ENCODE measurements at regions not wholly inside any gene's neighbourhood (a gene's known extent, or its start where the extent isn't known, plus 50 kb on each side); places are given as distances from the start of the nearest gene placed in this dataset.

- peak overlapping the region; percentile 67 for H3K27ac Mint-ChIP-seq
- intact Hi-C loops (cut with DNase I, micrococcal nuclease), result loop anchor here in 1 of 2 experiments (10.0 kb wide), 1 partner anchor 102 kb away; no protein-coding TSS in a partner anchor
These were observed 838.6 kb downstream of the GATA3 start for GRCh38 chr10:8893102-8893501.

DNA sequence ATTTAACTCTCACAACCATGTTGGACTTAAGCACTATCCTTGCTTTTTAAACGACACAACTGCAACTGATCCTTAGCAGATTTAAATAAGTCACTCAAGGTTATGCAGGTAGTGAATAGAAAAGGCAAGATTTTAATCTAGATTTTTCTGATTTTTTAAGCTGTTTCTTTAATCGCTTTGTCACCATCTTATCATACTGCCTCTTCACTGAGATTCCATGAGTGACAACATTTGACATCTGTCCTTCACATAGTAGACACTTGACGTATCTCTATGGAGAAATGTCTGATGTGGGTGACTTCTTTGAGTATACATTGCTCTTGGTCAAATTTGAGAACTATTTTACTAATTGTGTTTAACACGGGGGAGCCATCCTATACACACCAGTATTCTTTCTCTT lies 839.7 kb downstream of the GATA3 start:
- no peak for TF ChIP-seq CTCF (IDR thresholded peaks at IDR 0.05)
- ChIA-PET CTCF (no interaction called here), POLR2A (no interaction called here)
- intact Hi-C loops (cut with DNase I, micrococcal nuclease), result loop anchor here in 1 of 2 experiments (10.0 kb wide), 1 partner anchor 101 kb away; no protein-coding TSS in a partner anchor
- DNase-seq (no peak), ATAC-seq (ENCODE audit: poor library complexity) (no peak)
- no peak overlapping the region for H3K27ac Mint-ChIP-seq
- Histone ChIP-seq H3K36me3 (ENCODE audit: insufficient read depth, low read length) (no peaks in the 10 kb centered on the region), H3K27ac (ENCODE audit: low read depth in 1 of 2, low read length in 2 of 2) (no peak overlapping the region), H3K9me3 (ENCODE audit: control insufficient read depth in 1 of 2, insufficient read depth in 1 of 2, low read length in 2 of 2) (no peaks in the 10 kb centered on the region), H3K27me3 (ENCODE audit: control insufficient read depth in 1 of 2, insufficient read depth in 2 of 2, low read length in 2 of 2) (no peaks in the 10 kb centered on the region), H3K4me1 (ENCODE audit: insufficient read depth, low read length) (peaks cover 4% of the 10 kb centered on the region), H3K4me3 (ENCODE audit: low read length) (no peak overlapping the region)
- H3K9me3 Mint-ChIP-seq, result no peaks in the 10 kb centered on the region
- no peak overlapping the region for H3K4me3 Mint-ChIP-seq
- H3K27me3 Mint-ChIP-seq, result no peaks in the 10 kb centered on the region
- no peaks in the 10 kb centered on the region for H3K36me3 Mint-ChIP-seq (ENCODE audit: low read depth)
- peaks cover 12% of the 10 kb centered on the region for H3K4me1 Mint-ChIP-seq (ENCODE audit: low read depth)

More at GRCh38 chr10:8893102-8893501, 838.6 kb downstream of the GATA3 start:
- Histone ChIP-seq H3K27ac (ENCODE audit: low read depth in 1 of 2, low read length in 2 of 2) (no peak overlapping the region), H3K9me3 (ENCODE audit: control insufficient read depth in 1 of 2, insufficient read depth in 1 of 2, low read length in 2 of 2) (no peaks in the 10 kb centered on the region), H3K4me3 (ENCODE audit: low read length) (no peak overlapping the region), H3K36me3 (ENCODE audit: insufficient read depth, low read length) (no peaks in the 10 kb centered on the region), H3K4me1 (ENCODE audit: insufficient read depth, low read length) (peaks cover 4% of the 10 kb centered on the region), H3K27me3 (ENCODE audit: control insufficient read depth in 1 of 2, insufficient read depth in 2 of 2, low read length in 2 of 2) (no peaks in the 10 kb centered on the region)
- CTCF ChIA-PET, result no interaction called here
- ATAC-seq (ENCODE audit: poor library complexity) (peak; percentile 58), DNase-seq (peak in 1 of 14 experiments; percentile 23)
- Mint-ChIP-seq H3K36me3 (ENCODE audit: low read depth) (no peaks in the 10 kb centered on the region), H3K4me3 (no peak overlapping the region), H3K4me1 (ENCODE audit: low read depth) (peaks cover 12% of the 10 kb centered on the region), H3K27me3 (no peaks in the 10 kb centered on the region), H3K9me3 (no peaks in the 10 kb centered on the region)
- POLR2A ChIA-PET, result interaction anchor here (0.7 kb wide), 1 partner anchor 128 kb away, joined by 3 read pairs; no protein-coding TSS in a partner anchor
- TF ChIP-seq CTCF (IDR thresholded peaks at IDR 0.05), result no peak

- H3K27me3 Mint-ChIP-seq, result no peaks in the 10 kb centered on the region
- peaks cover 11% of the 10 kb centered on the region for H3K4me1 Mint-ChIP-seq (ENCODE audit: low read depth)
- no peaks in the 10 kb centered on the region for H3K9me3 Mint-ChIP-seq
- no peak overlapping the region for H3K4me3 Mint-ChIP-seq
- no peaks in the 10 kb centered on the region for H3K36me3 Mint-ChIP-seq (ENCODE audit: low read depth)
- no peak overlapping the region for H3K27ac ChIP-seq (ENCODE audit: low read depth in 1 of 2, low read length in 2 of 2)
- DNase-seq (peak in 1 of 14 experiments; percentile 16), ATAC-seq (ENCODE audit: poor library complexity) (peak; percentile 36)
- peaks cover under 1% of the 10 kb centered on the region for H3K4me1 ChIP-seq (ENCODE audit: insufficient read depth, low read length)
- intact Hi-C loops (cut with DNase I, micrococcal nuclease), result loop anchor here in 1 of 2 experiments (10.0 kb wide), 1 partner anchor 97 kb away; no protein-coding TSS in a partner anchor
- no peak for TF ChIP-seq CTCF (IDR thresholded peaks at IDR 0.05)
- POLR2A ChIA-PET, result no interaction called here
- CTCF ChIA-PET, result interaction anchor here (1.3 to 1.4 kb wide), 2 partner anchors 14 to 17 kb away, joined by 3 read pairs; no protein-coding TSS in a partner anchor
- H3K27me3 ChIP-seq (ENCODE audit: control insufficient read depth in 1 of 2, insufficient read depth in 2 of 2, low read length in 2 of 2), result no peaks in the 10 kb centered on the region
- peak overlapping the region; percentile 45 for H3K27ac Mint-ChIP-seq
- H3K36me3 ChIP-seq (ENCODE audit: insufficient read depth, low read length), result no peaks in the 10 kb centered on the region
- H3K9me3 ChIP-seq (ENCODE audit: control insufficient read depth in 1 of 2, insufficient read depth in 1 of 2, low read length in 2 of 2), result no peaks in the 10 kb centered on the region
- H3K4me3 ChIP-seq (ENCODE audit: low read length), result no peak overlapping the region
These were observed 843.3 kb downstream of the GATA3 start for GRCh38 chr10:8897769-8898168.

Measured in CD4-positive, alpha-beta T cell (primary cell).